ENCODE measurements at regions not wholly inside any gene's neighbourhood (a gene's known extent, or its start where the extent isn't known, plus 50 kb on each side); places are given as distances from the start of the nearest gene placed in this dataset.

GRCh38 chr3:106877627-106878026 lies 499.6 kb upstream of the CCDC54 start:
- no peak for TF ChIP-seq CTCF (IDR thresholded peaks at IDR 0.05; ENCODE audit: low read depth, low read length)
- Histone ChIP-seq H3K36me3 (no peaks in the 10 kb centered on the region), H3K4me3 (ENCODE audit: low read depth, low read length) (no peak overlapping the region), H3K27ac (no peak overlapping the region), H3K27me3 (ENCODE audit: insufficient read depth, low read depth, severe bottlenecking) (no peaks in the 10 kb centered on the region), H3K9me3 (ENCODE audit: severe bottlenecking) (no peaks in the 10 kb centered on the region)
- DNase-seq = no peak

GRCh38 chr3:106880206-106880605 lies 497.0 kb upstream of the CCDC54 start:
- no peak for TF ChIP-seq CTCF (IDR thresholded peaks at IDR 0.05; ENCODE audit: low read depth, low read length)
- H3K9me3 ChIP-seq (ENCODE audit: severe bottlenecking) = no peaks in the 10 kb centered on the region
- no peak for DNase-seq
- no peak overlapping the region for H3K27ac ChIP-seq
- H3K36me3 ChIP-seq = no peaks in the 10 kb centered on the region
- no peaks in the 10 kb centered on the region for H3K27me3 ChIP-seq (ENCODE audit: insufficient read depth, low read depth, severe bottlenecking)
- no peak overlapping the region for H3K4me3 ChIP-seq (ENCODE audit: low read depth, low read length)

GRCh38 chr3:106881186-106881585 lies 496.1 kb upstream of the CCDC54 start:
- no peak for TF ChIP-seq CTCF (IDR thresholded peaks at IDR 0.05; ENCODE audit: low read depth, low read length)
- H3K9me3 ChIP-seq (ENCODE audit: severe bottlenecking) = no peaks in the 10 kb centered on the region
- DNase-seq = no peak

GRCh38 chr3:106882297-106882696 lies 494.9 kb upstream of the CCDC54 start:
- no peaks in the 10 kb centered on the region for H3K36me3 ChIP-seq
- H3K9me3 ChIP-seq (ENCODE audit: severe bottlenecking) = no peaks in the 10 kb centered on the region
- DNase-seq = no peak
- H3K4me3 ChIP-seq (ENCODE audit: low read depth, low read length) = no peak overlapping the region
- H3K27me3 ChIP-seq (ENCODE audit: insufficient read depth, low read depth, severe bottlenecking) = no peaks in the 10 kb centered on the region
- no peak for TF ChIP-seq CTCF (IDR thresholded peaks at IDR 0.05; ENCODE audit: low read depth, low read length)
- no peak overlapping the region for H3K27ac ChIP-seq

More at GRCh38 chr3:106881186-106881585, 496.1 kb upstream of the CCDC54 start:
- H3K4me3 ChIP-seq (ENCODE audit: low read depth, low read length) = no peak overlapping the region
- no peaks in the 10 kb centered on the region for H3K27me3 ChIP-seq (ENCODE audit: insufficient read depth, low read depth, severe bottlenecking)
- no peak overlapping the region for H3K27ac ChIP-seq
- no peaks in the 10 kb centered on the region for H3K36me3 ChIP-seq

GRCh38 chr3:106906074-106906473 lies 471.2 kb upstream of the CCDC54 start:
- DNase-seq = no peak
- Histone ChIP-seq H3K4me3 (ENCODE audit: low read depth, low read length) (no peak overlapping the region), H3K27ac (no peak overlapping the region), H3K27me3 (ENCODE audit: insufficient read depth, low read depth, severe bottlenecking) (no peaks in the 10 kb centered on the region), H3K36me3 (no peaks in the 10 kb centered on the region), H3K9me3 (ENCODE audit: severe bottlenecking) (no peaks in the 10 kb centered on the region)
- TF ChIP-seq CTCF (IDR thresholded peaks at IDR 0.05; ENCODE audit: low read depth, low read length) = no peak

GRCh38 chr3:106908181-106908938 lies 468.9 kb upstream of the CCDC54 start:
- DNase-seq = no peak
- Histone ChIP-seq H3K36me3 (no peaks in the 10 kb centered on the region), H3K9me3 (ENCODE audit: severe bottlenecking) (no peaks in the 10 kb centered on the region), H3K4me3 (ENCODE audit: low read depth, low read length) (no peak overlapping the region), H3K27me3 (ENCODE audit: insufficient read depth, low read depth, severe bottlenecking) (no peaks in the 10 kb centered on the region), H3K27ac (no peak overlapping the region)
- TF ChIP-seq CTCF (IDR thresholded peaks at IDR 0.05; ENCODE audit: low read depth, low read length) = no peak
